Esophagus muscularis mucosa (tissue), 4 donors: ENCODE measurements at regions not wholly inside any gene's neighbourhood (a gene's known extent, or its start where the extent isn't known, plus 50 kb on each side); places are given as distances from the start of the nearest gene placed in this dataset.

Experiments used
- EP300 ChIP-seq: sonication (generic); formaldehyde crosslinking; IDR thresholded peaks from one replicate; pipeline ENCODE4 v1.6.1; 2017; ENCODE audit warnings: antibody characterized with exemption
- POLR2A ChIP-seq: fragments of 450-650 bp; IDR thresholded peaks from one replicate; pipeline ENCODE4 v1.6.1; 2017; ENCODE audit warnings: antibody characterized with exemption, moderate library complexity, mild to moderate bottlenecking, low read depth
- POLR2AphosphoS5 ChIP-seq, 2 donors: sonication (generic); formaldehyde crosslinking; IDR thresholded peaks; one replicate each; pipeline ENCODE4 v1.6.1; 2017; ENCODE audit warnings: antibody characterized with exemption in 2 of 2
- TF ChIP-seq, protein P1 (sequence below), 3 experiments: fragments of 200-600 bp in 2 of 3; fragments of 450-650 bp in 1 of 3; sonication (generic) in 2 of 3; IDR thresholded peaks; one replicate each; pipeline ENCODE4 v1.5.1; 2017 to 2019; ENCODE audit warnings: antibody characterized with exemption in 3 of 3, mild to moderate bottlenecking in 2 of 3, moderate library complexity in 1 of 3

DNA sequence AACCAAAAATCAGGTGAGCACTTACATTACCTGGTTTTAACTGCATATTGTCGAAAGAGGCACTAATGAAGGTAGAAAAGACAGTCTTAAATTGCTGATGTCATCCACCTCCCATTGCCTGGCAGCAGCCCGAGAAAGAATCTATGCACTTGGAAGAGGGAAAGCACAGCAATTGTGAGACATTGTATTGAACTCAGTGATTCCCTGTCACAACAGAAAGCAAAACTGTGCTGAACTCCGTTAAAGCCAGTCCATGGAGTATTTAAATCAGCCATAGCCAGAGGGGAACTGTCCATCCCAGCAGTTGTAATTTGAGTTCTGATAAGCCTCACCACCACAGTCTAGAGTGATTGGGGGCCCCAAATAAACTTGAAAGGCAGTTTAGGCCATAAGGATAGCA, 466.6 kb upstream of the PCDH9 start:
- no peak for TF ChIP-seq POLR2A
- TF ChIP-seq, protein P1, sequence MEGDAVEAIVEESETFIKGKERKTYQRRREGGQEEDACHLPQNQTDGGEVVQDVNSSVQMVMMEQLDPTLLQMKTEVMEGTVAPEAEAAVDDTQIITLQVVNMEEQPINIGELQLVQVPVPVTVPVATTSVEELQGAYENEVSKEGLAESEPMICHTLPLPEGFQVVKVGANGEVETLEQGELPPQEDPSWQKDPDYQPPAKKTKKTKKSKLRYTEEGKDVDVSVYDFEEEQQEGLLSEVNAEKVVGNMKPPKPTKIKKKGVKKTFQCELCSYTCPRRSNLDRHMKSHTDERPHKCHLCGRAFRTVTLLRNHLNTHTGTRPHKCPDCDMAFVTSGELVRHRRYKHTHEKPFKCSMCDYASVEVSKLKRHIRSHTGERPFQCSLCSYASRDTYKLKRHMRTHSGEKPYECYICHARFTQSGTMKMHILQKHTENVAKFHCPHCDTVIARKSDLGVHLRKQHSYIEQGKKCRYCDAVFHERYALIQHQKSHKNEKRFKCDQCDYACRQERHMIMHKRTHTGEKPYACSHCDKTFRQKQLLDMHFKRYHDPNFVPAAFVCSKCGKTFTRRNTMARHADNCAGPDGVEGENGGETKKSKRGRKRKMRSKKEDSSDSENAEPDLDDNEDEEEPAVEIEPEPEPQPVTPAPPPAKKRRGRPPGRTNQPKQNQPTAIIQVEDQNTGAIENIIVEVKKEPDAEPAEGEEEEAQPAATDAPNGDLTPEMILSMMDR (IDR thresholded peaks at IDR 0.05), result no peak
- no peak for TF ChIP-seq EP300
- TF ChIP-seq POLR2AphosphoS5 (IDR thresholded peaks at IDR 0.05), result no peak
